ENCODE measurements at regions not wholly inside any gene's neighbourhood (a gene's known extent, or its start where the extent isn't known, plus 50 kb on each side); places are given as distances from the start of the nearest gene placed in this dataset.
A peak's percentile ranks its signal among the peaks of the same experiment; 100 is the strongest.

DNA sequence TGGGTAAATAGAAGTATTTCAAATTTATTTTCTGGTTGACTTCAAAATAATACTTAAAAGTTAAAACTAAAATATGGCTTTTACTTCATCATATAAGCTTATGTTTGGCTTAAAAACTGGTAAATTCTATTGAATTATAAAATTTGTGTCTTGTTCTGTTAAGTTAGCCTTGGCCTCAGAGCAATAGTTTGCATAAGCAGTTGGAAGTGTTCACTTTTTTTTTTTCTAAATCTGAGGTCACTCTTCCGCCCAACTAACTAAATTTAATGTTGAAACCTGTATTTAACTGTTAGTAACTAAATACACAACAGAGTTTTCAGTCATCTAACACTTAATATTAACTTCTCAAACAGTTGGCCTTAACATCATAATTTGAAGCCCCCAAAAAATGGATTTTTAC lies 871.7 kb upstream of the ADAMTS5 start:
- H3K27ac Mint-ChIP-seq (ENCODE audit: unreplicated experiment), result no peak overlapping the region
- no peak for DNase-seq (ENCODE audit: low read depth, low spot score)
- no peaks in the 10 kb centered on the region for H3K36me3 Mint-ChIP-seq (ENCODE audit: low read depth)
- no peak overlapping the region for H3K4me3 Mint-ChIP-seq
- H3K4me1 Mint-ChIP-seq, result peaks cover 11% of the 10 kb centered on the region
- H3K9me3 Mint-ChIP-seq, result peaks cover 2% of the 10 kb centered on the region
- TF ChIP-seq, protein P1, sequence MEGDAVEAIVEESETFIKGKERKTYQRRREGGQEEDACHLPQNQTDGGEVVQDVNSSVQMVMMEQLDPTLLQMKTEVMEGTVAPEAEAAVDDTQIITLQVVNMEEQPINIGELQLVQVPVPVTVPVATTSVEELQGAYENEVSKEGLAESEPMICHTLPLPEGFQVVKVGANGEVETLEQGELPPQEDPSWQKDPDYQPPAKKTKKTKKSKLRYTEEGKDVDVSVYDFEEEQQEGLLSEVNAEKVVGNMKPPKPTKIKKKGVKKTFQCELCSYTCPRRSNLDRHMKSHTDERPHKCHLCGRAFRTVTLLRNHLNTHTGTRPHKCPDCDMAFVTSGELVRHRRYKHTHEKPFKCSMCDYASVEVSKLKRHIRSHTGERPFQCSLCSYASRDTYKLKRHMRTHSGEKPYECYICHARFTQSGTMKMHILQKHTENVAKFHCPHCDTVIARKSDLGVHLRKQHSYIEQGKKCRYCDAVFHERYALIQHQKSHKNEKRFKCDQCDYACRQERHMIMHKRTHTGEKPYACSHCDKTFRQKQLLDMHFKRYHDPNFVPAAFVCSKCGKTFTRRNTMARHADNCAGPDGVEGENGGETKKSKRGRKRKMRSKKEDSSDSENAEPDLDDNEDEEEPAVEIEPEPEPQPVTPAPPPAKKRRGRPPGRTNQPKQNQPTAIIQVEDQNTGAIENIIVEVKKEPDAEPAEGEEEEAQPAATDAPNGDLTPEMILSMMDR (conservative IDR thresholded peaks at IDR 0.05), result no peak
- no peaks in the 10 kb centered on the region for H3K27me3 Mint-ChIP-seq (ENCODE audit: low read depth)

DNA sequence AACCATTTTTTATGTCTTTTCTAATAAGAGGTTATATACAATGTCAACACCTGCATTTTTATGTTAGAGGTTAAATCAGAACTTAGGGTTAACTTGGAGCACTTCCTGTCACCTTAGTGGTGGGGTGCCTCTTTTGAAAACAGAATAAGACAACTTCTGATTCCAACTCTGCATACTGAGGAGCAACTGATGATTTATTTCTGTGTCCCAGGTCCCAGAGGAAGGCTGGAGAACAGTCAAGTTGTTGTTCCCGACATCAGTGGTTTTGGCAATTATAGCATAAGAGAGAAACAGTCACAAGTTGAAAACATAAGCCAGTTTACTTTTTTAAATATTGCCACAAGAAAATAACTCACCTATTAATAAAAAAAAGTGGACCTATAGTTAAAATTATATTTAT lies 871.0 kb upstream of the ADAMTS5 start:
- H3K4me3 Mint-ChIP-seq, result peak overlapping the region; percentile 42
- H3K27me3 Mint-ChIP-seq (ENCODE audit: low read depth), result no peaks in the 10 kb centered on the region
- H3K36me3 Mint-ChIP-seq (ENCODE audit: low read depth), result no peaks in the 10 kb centered on the region

DNA sequence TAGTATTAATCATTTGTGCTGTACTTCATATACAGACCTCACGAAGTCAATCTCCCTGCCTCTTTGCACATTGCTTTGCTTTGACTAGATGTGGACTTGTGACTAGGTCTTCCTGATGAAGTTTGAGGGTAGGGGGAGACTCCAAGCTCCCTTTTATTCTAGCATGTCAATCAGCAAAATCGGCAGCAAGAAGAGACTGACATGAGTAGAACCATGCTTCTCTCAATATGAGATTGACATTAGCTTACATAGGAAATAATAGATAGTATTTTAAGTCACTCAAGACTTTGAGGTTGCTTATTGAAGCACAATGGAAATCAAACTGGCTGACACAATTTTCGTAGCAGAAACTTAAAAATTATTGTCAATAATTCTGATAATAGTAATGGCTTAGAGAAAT lies 866.4 kb upstream of the ADAMTS5 start:
- H3K9me3 Mint-ChIP-seq, result peaks cover 5% of the 10 kb centered on the region
- H3K4me1 Mint-ChIP-seq, result peaks cover 9% of the 10 kb centered on the region
- DNase-seq (ENCODE audit: low read depth, low spot score), result no peak
- no peaks in the 10 kb centered on the region for H3K27me3 Mint-ChIP-seq (ENCODE audit: low read depth)
- no peak overlapping the region for H3K4me3 Mint-ChIP-seq
- H3K27ac Mint-ChIP-seq (ENCODE audit: unreplicated experiment), result no peak overlapping the region
- peaks cover 2% of the 10 kb centered on the region for H3K36me3 Mint-ChIP-seq (ENCODE audit: low read depth)
- TF ChIP-seq, protein P1 (conservative IDR thresholded peaks at IDR 0.05), result no peak

More for the DNA sequence above, 871.0 kb upstream of the ADAMTS5 start:
- no peaks in the 10 kb centered on the region for H3K9me3 Mint-ChIP-seq
- peak overlapping the region; percentile 35 for H3K27ac Mint-ChIP-seq (ENCODE audit: unreplicated experiment)
- TF ChIP-seq, protein P1 (conservative IDR thresholded peaks at IDR 0.05), result no peak
- peaks cover 11% of the 10 kb centered on the region for H3K4me1 Mint-ChIP-seq
- no peak for DNase-seq (ENCODE audit: low read depth, low spot score)

DNA sequence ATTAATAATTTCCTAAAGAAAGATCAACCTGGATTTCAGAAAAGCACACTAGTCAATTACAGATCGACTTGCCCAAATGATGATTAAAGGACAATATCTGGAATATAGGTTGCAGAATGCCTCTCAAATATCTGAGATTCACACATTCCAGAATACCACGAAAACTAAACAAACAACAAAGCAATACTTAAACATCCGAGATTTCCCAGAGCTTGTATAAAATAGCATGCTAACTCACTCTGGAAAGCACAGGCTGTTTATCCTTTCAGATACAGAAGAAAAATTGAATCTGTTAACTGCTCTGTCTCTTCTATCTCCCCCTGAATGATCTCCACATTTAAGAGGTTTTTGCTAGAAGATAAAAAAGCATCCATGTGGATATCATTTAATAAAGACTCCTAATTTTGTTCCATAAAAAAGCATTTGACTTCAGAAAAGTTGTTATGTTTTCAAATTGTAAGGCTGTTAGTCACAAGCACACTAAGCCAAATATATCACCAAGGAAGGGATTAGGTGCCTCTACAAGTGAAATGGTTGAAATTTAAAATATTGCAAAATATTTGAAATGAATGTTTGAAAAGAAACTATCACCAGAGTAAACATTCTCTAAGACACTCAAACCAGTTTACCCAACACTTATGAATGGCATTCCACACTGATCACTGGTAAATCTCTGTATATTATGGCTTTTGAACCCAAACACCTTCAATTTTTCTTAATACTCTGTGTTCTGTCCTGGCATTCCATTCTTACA lies 865.1 kb upstream of the ADAMTS5 start:
- Mint-ChIP-seq H3K9me3 (peaks cover 7% of the 10 kb centered on the region), H3K27ac (ENCODE audit: unreplicated experiment) (no peak overlapping the region), H3K4me1 (peaks cover 3% of the 10 kb centered on the region), H3K27me3 (ENCODE audit: low read depth) (no peaks in the 10 kb centered on the region), H3K4me3 (no peak overlapping the region), H3K36me3 (ENCODE audit: low read depth) (peaks cover 3% of the 10 kb centered on the region)
- DNase-seq (ENCODE audit: low read depth, low spot score), result no peak
- TF ChIP-seq, protein P1 (conservative IDR thresholded peaks at IDR 0.05), result no peak

DNA sequence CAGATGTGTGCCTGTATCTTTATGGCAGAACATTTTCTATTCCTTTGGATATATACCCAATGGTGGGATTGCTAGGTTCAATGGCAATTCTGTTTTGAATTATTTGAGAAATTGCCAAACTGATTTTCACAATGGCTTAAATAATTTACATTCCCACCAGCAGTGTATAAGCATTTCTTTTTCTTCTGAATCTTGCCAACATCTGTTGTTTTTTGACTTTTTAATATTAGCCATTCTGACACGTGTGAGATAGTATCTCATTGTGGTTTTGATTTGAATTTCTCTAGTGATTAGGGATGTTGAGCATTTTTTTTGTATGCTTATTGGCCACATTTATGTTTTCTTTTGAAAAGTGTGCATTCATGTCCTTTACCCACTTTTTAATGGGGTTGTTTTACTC lies 864.3 kb upstream of the ADAMTS5 start:
- TF ChIP-seq, protein P1 (conservative IDR thresholded peaks at IDR 0.05), result no peak
- Mint-ChIP-seq H3K27me3 (ENCODE audit: low read depth) (no peaks in the 10 kb centered on the region), H3K4me3 (no peak overlapping the region), H3K36me3 (ENCODE audit: low read depth) (peaks cover 3% of the 10 kb centered on the region), H3K4me1 (peaks cover 3% of the 10 kb centered on the region), H3K9me3 (peaks cover 11% of the 10 kb centered on the region), H3K27ac (ENCODE audit: unreplicated experiment) (no peak overlapping the region)
- DNase-seq (ENCODE audit: low read depth, low spot score), result no peak

Measured in neural crest cell (in vitro differentiated cells).